GM12873 (cell line): ENCODE measurements at regions not wholly inside any gene's neighbourhood (a gene's known extent, or its start where the extent isn't known, plus 50 kb on each side); places are given as distances from the start of the nearest gene placed in this dataset.

Experiments used
- TF ChIP-seq, protein P1 (sequence below): IDR thresholded peaks from 2 replicates; pipeline ENCODE4 v1.5.1; 2012; ENCODE audit warnings: low read depth, mild to moderate bottlenecking, moderate library complexity, low read length, control low read depth; ENCODE audit not compliant: insufficient read depth; ENCODE audit errors: missing control alignments

DNA sequence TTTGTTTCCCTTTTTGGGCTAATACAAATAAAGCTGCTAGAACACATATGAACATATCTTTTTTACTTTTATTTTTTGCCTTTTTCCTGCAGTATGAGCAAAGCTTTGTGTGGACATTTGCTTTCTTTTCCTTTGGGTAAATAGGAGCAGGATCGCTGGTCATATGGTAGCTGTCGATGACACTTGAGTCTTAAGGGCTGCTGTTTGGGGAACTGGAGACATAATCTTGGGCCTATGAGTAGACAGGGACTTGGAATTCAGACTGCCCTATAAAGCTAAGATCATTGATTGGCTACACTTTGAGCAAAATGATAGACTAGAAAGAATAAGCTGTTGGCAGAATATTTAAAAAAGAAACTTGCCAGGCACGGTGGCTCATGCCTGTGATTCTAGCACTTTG, 60.9 kb upstream of the ABL1 start:
- TF ChIP-seq, protein P1, sequence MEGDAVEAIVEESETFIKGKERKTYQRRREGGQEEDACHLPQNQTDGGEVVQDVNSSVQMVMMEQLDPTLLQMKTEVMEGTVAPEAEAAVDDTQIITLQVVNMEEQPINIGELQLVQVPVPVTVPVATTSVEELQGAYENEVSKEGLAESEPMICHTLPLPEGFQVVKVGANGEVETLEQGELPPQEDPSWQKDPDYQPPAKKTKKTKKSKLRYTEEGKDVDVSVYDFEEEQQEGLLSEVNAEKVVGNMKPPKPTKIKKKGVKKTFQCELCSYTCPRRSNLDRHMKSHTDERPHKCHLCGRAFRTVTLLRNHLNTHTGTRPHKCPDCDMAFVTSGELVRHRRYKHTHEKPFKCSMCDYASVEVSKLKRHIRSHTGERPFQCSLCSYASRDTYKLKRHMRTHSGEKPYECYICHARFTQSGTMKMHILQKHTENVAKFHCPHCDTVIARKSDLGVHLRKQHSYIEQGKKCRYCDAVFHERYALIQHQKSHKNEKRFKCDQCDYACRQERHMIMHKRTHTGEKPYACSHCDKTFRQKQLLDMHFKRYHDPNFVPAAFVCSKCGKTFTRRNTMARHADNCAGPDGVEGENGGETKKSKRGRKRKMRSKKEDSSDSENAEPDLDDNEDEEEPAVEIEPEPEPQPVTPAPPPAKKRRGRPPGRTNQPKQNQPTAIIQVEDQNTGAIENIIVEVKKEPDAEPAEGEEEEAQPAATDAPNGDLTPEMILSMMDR: no peak

DNA sequence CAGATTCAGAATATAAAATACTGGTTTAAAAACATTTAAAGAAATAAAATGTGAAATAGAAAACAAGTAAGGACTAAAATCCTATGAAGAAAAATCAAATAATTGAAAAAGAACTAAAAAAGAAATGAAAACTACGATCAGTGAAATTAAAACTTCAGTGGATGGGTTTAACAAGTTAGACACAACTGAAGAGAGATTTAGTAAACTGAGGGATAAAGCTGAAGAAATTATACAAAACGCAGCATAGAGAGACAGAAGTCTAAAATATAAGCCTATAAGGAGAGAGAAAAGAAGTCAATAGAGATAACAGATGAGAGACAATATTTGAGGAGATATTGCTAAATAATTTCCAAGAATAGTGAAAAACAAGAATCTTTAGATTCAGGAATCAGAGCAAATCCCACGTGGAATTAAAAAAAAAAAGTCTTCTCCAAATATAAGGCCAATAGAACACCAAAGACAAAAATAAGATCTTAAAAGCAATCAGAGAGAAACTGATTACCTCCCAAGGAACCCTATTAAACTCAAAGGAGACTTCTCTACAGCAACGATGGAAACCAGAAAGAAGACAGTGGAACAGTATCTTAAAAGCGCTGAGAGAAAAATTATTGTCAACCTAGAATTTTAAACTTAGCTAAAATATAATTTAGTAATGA, 59.6 kb upstream of the ABL1 start:
- TF ChIP-seq, protein P1: no peak

DNA sequence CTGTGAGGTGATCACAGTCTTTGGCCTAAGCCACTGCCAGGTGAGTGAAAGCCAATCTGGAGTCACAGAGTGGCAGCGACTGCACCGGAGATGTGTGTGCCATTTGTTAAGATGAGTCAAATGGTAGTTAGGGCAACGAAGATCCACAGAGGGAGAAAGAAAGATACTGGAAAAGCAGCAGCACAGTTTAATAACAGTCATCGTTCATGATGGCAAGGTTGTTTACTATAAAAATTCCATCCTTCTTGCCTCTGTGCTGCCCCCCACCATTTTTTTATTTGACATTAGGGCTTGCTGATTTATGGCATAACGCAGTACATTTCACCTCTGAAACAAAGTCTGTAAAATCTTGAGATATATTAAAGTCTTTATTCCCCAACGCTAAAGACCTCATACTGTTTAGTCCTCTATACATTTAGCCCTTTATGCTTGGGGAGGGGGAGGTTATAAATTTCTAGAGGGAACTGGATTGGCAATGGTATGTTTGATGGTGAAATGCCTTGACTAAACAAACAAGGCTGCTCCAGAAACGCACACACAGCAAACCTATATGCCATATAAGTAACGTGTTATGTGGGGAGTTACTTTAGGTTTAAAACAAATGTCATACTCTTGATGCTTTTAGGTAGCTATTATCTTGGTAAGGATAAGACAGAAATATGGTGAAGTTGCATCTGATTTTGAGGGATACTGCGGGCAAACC, 55.8 kb upstream of the ABL1 start:
- TF ChIP-seq, protein P1: no peak

DNA sequence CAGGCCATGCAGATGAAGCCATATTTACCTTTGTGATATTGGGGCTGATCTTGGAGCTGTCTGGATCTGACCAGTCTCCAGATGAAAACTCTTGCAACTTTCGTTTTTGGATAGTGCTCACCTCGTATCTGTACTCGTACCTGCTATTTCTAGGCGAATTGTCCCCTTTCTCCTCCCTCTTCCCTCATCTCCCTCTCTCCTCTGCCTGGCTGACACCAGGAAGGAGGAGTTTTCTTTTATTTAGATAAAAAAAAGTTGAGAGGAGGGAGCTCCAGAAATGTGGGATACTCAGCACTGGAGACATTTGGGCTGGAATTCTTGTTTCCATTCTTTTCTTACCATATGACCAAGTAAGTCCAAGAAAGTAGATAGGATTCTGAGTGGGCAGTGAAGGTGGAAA, 54.6 kb upstream of the ABL1 start:
- TF ChIP-seq, protein P1: no peak

DNA sequence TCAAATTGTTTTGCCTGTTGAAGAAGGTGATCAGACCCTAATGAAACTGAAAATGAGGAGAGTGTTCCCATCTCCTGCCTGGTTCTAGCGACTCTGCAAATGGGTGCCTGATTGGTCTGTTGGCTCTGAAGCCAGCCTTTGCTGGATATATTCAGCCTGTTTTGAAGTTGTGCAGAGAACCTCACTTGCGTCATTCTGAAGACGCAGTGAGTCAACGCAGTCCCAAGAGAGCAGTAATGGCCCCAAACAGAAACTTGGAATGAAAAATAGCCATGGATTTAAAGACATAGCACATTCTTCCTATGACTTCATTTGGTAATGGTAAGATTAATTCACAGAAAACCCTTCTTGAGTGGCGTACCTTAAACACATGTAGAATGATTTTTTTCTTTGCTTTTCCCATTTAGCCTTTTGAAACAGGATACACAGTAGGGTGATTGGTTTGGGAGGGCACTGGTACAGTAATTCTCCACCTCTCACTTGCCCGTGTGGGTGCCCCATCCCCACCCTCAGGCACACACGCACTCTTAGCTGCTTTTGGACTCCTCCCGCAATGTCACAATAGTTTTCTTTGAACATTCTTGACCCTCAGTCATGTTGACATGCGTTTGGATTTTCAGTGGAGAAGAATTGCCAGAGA, 54.1 kb upstream of the ABL1 start:
- TF ChIP-seq, protein P1: no peak

DNA sequence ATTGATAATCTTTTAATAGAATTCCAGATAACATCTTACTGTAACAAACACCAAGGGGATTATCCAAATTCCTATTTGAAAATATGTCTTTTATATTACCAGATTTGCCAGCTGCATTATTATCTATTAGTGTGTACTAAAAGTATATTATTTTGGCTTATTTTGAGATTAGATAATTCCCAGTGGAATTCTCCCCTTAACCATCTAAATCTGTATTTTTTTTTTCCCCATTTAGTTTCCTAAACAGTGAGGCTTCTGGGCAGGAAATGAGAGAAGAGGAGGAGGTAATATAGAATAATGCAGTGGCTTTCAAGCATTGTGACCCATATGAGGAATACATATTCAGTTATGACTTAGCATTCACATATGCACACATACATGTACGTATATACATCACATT, 53.5 kb upstream of the ABL1 start:
- TF ChIP-seq, protein P1: no peak

DNA sequence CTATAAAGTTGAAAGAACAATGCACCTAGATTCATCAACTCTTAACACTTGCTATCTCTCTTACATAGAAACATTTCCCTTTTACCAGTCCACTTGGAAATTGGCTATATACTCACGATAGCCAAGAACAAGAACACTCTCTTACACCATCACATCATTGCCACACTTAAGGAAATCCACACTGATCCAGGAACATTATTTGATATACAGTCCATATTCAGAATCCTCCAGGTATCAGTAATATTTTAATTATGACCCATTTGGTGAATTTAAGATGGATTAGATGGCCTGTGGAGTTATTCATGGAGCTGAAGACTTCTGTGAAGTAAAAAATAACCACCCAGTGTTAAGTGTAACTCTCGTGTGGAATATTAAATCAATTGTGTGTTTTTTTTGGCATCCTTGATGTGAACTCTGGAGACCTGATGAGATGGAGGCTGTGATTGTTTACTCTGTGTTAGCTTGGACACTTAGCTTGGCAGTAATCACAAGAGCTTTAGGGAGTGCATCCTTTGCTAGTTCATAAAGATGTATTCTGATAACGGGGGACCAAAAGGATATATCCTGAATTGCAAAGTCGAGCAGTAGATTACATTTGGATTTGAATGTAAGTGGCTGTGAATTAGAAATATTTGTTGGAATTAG, 52.0 kb upstream of the ABL1 start:
- TF ChIP-seq, protein P1: no peak
